ENCODE measurements at regions not wholly inside any gene's neighbourhood (a gene's known extent, or its start where the extent isn't known, plus 50 kb on each side); places are given as distances from the start of the nearest gene placed in this dataset.

DNA sequence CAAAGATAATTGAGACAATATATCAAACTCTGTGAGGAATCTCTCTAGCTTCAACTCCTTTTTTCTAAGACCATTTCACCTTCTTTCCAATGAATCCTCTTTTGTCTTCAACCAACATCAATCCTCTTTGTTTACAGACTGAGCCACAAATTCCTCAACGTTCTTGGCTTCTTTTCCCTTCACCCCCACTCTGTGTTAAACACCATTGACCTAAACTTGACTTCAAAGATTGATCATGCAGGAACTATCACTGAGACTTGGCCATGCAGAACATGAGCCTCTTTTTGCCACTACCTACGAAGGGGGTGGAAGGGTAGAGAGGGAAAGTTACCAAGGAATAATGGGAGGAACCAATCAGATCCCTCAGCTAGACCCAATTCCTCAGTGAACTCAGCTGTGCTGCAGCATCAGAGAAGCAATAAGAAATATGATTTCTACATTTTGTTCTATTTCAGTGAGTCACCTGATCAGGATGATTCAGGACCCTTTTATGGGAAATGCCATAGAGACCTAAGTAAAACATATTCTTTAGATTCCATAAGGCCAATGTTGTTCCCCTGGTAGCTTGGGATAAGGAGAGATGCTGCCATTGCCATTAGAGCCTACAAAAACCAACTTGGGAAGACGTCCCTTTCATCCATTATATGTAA is 187.7 kb upstream of the RGMB start (continued):
- TF ChIP-seq, protein P1, sequence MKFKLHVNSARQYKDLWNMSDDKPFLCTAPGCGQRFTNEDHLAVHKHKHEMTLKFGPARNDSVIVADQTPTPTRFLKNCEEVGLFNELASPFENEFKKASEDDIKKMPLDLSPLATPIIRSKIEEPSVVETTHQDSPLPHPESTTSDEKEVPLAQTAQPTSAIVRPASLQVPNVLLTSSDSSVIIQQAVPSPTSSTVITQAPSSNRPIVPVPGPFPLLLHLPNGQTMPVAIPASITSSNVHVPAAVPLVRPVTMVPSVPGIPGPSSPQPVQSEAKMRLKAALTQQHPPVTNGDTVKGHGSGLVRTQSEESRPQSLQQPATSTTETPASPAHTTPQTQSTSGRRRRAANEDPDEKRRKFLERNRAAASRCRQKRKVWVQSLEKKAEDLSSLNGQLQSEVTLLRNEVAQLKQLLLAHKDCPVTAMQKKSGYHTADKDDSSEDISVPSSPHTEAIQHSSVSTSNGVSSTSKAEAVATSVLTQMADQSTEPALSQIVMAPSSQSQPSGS (IDR thresholded peaks at IDR 0.05; ENCODE audit: low read length), result no peak

All from H1 (cell line).